Fibroblast of the aortic adventitia (primary cell): ENCODE measurements at regions not wholly inside any gene's neighbourhood (a gene's known extent, or its start where the extent isn't known, plus 50 kb on each side); places are given as distances from the start of the nearest gene placed in this dataset.

ENCODE experiments used
- DNase-seq: peaks from one replicate; pipeline ENCODE4 v3.0.0-alpha.2; 2010; ENCODE audit warnings: low read depth
- H3K4me3 ChIP-seq: 2 replicates; pipeline ENCODE4 v1.5.1; 2011; ENCODE audit warnings: low read depth, mild to moderate bottlenecking, control low read depth, low read length, moderate library complexity
- CTCF ChIP-seq: IDR thresholded peaks from 2 replicates; pipeline ENCODE4 v1.5.1; 2011; ENCODE audit warnings: mild to moderate bottlenecking, low read length, control low read depth, inconsistent platforms; ENCODE audit not compliant: insufficient read depth

GRCh38 chr14:51488569-51489220 is 163.0 kb upstream of the FRMD6 start:
- no peak overlapping the region for H3K4me3 ChIP-seq
- TF ChIP-seq CTCF, result no peak
- DNase-seq, result peak; percentile 29

- peak; percentile 39 for DNase-seq
- no peak for TF ChIP-seq CTCF
- H3K4me3 ChIP-seq, result no peak overlapping the region
These were observed 161.5 kb upstream of the FRMD6 start for GRCh38 chr14:51490205-51490604.

DNA sequence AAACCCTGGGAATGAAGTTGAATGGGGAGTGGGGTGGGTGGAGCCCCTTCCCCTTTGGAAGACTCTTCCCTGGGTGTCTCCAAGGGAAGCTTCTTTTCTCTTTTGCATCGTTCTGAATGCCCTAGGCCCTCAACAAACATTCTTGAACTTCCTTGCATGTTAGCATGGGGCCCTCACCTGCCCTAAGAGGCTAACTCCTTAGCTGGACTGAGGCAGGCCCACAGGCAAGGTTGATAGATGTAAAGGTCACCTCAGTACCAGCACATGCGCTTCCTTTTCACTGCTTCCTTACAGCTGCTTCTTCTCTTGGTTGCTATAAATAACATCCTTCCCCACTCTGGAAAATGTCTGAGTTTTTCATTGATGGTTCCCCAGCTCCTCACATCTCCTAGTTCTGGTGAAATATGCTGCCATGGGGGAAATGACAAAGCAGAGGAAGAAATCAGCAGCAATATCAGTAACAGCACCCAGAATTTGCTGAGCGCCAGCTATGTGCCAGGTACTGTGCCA is 160.6 kb upstream of the FRMD6 start:
- DNase-seq, result no peak
- no peak for TF ChIP-seq CTCF
- H3K4me3 ChIP-seq, result no peak overlapping the region

DNA sequence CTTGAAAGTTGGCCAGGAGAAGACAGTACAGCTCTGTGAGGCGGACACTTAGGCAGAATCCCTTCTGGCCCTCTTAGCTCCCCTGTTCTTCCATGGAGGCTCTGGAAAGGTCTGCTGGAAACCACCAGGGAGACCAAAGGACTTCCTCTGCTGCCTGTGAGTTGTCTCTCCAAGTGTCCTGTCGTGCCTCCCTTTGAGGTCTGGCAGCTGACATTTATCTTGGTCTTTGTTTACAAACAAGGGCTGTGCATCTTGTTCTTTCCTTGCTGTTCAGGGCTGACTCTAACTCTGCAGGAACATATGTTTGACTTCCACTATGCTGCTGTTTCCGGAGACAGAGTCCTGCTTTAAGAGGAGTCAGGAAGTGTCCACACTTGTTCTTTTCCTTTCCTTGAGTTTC is 159.9 kb upstream of the FRMD6 start:
- no peak for DNase-seq
- H3K4me3 ChIP-seq, result no peak overlapping the region
- no peak for TF ChIP-seq CTCF

DNA sequence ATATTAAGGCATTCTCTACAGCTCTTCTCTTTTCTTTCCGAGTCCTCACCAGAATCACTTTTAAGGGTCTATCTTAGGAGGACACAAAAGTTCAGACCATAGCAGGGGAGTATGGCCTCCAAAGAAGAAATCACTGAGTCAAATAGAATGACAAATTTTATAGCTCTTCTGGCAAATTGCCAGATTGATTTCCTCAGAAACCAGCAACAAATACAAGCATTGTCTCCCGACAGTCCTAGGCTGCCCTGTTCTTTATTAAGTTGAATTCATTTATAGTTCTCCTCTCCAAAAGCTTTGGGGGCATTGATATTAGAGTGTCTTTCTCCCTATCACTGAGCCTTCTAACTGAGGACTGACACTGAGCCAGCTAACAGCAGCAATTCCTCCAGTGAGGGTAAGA is 156.4 kb upstream of the FRMD6 start:
- no peak for TF ChIP-seq CTCF
- H3K4me3 ChIP-seq, result no peak overlapping the region
- no peak for DNase-seq

GRCh38 chr14:51498411-51499227 is 153.1 kb upstream of the FRMD6 start:
- DNase-seq, result peak; percentile 55
- TF ChIP-seq CTCF, result no peak
- H3K4me3 ChIP-seq, result no peak overlapping the region
